Activated gamma-delta T cell treated with anti-CD3 and anti-CD28 coated beads, Interleukin-2, amount 50 U/mL, for 16 hours (primary cell): ENCODE measurements at regions not wholly inside any gene's neighbourhood (a gene's known extent, or its start where the extent isn't known, plus 50 kb on each side); places are given as distances from the start of the nearest gene placed in this dataset.
"Not testable (repeated sequence)": the region's sequence is repeated elsewhere in the genome, so short reads cannot be mapped to it uniquely, and the experiment has no call there.

Experiments
- DNase-seq: peaks from one replicate; pipeline ENCODE4 v3.0.0-alpha.2; 2020; ENCODE audit warnings: low read depth

DNA sequence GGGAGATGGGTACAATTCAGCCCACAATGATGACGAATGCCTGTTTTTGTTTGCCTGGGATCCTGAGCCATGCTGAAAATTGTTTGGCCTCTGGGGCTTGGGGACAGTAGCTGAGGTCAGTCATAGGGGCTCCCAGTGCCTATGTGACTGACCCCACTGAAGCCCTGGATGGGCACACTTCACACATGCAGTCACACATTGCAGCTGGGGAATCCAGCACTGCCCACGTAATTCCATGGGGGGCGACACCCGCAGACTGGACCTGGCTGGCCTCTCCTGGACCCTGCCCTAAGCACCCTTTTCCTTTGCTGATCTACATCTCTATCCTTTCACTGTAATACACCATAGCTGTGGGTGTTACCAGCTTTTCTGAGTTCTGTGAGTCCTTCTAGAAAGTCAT, 295.2 kb upstream of the HS6ST1 start:
- no peak for DNase-seq

DNA sequence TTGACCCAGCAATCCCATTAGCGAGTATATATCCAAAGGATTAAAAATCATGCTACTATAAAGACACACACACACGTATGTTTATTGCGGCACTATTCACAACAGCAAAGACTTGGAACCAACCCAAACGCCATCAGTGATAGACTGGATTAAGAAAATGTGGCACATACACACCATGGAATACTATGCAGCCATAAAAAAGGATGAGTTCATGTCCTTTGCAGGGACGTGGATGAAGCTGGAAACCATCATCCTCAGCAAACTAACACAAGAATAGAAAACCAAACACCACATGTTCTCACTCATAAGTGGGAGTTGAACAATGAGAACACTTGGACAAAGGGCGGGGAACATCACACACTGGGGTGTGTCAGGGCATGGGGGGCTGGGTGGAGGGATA, 296.2 kb upstream of the HS6ST1 start:
- DNase-seq: not testable (repeated sequence)

DNA sequence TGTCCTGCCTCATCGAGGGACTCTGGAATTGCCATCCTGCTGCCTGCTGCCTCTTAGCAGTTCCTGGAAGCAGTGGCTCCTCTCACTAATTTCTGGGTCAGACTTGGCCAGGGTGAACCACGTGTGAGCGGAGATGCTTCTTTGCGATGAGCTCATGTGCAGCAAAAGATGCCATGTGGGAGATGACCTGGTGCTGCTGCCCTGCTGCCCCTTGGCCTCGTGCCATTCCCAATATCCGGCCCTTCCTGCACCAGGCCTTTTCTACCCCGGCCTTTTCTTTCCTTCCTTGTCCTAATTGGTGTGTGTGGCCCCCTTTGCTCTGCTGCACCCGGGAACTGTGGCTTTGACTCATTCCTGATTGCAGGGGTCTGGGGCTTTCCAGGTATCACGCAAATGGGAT, 296.9 kb upstream of the HS6ST1 start:
- no peak for DNase-seq

DNA sequence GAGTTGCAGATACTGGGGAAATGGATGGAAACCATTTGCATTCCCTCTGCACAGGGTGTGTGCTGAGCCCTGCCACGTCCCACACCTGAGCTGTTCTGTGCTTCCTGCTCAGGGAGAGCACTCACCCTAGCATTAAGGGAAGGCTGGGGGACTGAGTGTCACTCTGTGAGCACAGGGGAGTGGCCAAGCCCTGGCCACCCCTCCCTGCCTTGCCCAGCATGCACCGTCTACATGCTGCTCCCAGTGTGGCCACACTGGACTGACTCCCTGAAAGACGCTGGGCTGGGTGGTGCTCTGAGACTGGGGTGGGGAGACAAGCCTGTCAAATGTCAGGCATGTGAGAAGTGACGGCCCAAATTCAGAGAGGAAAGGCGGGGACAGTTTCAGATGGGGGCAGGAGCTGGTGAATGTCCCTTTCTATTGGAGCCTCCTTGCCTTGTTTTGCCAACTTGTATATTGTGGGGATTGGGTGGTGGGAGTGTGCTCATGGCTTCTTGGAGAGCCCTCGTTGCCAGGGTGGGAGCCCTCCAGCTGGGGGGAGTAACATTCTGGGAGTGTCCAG, 298.4 kb upstream of the HS6ST1 start:
- DNase-seq: no peak

DNA sequence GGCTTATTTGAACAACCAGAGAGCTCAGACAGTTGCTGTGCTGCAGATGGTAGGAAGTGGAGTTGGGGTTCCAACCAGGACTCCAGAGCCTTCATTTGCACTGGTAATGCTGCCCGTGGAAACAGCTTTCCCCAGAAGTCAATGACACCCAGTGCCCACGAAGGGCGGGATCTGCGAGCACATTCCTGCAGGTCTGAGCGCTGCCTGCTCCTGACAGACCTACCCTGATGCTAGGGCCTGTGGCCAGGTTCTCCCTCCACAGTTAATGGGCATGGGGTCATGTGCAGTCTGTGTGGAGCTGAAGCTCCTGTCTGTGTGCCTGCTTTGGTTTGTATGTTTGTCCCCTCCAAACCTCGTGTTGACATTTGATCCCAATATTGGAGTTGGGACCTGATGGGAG, 299.0 kb upstream of the HS6ST1 start:
- no peak for DNase-seq

DNA sequence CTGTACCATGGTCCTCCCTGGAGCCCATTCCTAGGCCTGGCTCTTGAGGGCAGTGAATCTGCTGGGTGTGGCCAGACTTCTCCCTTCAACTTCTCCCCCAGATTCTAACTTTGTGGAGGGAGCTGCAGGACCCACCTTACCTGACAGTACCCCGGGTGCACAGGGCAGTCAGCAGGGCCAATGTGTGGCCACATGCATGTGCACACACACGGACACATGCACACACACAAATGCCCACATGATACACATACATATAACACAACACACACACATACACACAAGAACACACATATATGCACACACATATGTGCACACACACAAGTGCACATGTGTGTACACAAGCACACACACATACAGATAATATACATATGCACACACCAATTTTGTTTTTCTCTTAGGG, 300.0 kb upstream of the HS6ST1 start:
- DNase-seq: no peak

DNA sequence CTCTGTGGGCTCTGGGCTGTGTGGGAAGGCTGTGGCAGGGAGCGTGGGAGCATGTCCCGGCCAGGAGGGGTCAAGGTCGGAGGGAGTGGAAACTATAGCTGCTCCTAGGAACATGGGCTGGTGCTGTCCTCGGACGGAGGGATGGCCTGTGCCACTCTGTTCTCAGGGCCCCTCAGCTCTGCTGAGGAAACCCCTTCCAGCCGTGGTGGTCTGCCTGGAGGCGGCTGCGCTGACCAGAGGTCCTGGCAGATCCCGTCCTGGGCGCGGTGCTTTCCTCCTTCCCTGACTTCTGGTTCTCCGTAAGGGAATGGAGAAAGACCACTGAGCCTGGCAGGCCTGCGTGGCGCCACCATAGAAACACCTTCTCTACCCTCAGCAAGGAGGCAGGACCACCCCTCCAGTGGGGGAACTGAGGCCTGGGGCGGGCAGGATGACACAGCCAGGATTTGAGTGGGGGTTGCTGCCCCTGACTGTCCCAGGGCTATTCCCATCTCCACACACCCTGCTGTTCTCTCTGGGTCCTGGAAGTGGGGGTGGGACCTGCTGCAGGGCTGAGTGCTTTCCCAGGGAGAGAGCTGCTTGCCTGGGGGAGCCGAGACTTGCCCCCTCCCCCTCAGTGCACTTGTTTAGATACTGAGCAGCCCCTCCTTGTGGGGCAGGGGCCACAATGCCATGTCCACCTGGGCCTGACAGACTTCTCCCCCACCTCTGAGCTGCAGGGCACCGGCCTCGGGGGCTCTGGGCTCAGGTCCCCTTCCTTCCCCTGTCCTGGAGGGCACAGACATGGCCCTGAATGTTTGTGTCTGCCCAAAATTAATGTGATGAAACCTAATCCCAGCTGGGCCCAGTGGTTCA, 301.0 kb upstream of the HS6ST1 start:
- no peak for DNase-seq

DNA sequence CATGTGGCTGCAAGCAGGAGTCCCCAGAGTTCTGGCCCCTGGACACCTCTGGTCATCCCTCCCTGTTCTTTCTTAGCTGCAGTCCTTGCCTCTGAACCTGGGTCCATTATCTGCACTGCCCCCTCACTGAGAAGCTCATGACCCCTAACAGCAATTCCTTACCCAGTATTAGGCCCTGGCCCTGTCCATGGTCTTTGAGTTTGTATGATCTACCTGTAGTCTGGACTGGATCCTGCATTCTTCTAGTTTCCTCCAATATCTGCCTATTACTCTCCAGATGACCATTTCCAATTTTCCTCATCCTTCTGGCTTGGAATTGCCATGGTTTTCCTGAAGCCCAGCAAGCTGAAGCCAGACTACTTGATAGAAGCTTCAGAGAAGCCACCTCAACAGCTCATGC, 302.4 kb upstream of the HS6ST1 start:
- no peak for DNase-seq

DNA sequence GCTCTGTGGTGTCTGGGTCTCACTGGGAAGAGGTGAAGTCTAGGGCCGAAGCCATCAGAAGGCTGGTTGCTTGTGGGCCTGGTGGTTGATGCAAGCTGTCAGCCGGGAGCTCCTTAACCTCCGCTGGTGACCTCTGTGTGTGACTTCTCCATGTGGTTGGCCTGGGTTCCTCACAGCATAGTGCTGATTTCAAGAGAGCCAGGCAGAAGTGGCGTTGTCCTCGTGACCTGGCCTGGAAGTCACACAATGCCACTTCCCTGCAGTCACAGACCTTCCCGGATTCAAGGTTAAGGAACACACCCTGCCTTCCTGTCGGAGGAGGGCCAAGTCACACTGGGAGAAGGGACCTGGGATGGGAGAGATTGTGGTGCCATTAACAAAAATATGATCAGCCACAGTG, 303.7 kb upstream of the HS6ST1 start:
- no peak for DNase-seq

DNA sequence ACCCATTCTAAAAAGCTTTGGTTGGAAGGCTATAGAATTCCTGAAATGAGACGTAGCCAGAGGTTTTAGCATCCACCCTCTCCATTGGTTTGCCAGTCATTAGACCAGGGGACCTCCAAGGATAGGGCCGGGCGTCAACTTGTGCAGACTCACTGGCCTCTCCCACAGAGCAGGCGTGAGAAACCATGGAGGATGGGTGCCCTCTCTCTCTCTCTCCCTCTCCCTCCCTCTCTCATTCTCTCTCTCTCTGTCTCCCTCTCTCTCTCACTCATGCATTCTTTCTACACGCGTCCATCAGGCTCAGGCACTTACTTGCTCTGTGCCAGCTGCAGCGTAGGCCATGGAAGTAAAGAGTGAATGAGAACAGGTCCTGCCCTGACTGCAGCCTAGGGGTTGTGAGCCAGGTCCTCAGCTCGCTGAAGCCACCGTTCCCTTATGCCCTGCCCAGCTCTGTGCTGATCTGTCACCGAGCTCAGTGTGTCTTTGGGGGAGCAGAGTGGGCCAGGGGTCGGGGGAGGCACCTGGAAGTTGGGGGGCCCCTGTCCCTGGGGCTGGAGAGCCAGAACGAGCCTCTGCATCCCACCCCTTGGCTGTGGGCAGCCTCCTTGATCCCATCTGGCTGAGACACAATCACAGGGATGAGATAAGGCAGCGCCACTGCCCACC, 304.4 kb upstream of the HS6ST1 start:
- no peak for DNase-seq

DNA sequence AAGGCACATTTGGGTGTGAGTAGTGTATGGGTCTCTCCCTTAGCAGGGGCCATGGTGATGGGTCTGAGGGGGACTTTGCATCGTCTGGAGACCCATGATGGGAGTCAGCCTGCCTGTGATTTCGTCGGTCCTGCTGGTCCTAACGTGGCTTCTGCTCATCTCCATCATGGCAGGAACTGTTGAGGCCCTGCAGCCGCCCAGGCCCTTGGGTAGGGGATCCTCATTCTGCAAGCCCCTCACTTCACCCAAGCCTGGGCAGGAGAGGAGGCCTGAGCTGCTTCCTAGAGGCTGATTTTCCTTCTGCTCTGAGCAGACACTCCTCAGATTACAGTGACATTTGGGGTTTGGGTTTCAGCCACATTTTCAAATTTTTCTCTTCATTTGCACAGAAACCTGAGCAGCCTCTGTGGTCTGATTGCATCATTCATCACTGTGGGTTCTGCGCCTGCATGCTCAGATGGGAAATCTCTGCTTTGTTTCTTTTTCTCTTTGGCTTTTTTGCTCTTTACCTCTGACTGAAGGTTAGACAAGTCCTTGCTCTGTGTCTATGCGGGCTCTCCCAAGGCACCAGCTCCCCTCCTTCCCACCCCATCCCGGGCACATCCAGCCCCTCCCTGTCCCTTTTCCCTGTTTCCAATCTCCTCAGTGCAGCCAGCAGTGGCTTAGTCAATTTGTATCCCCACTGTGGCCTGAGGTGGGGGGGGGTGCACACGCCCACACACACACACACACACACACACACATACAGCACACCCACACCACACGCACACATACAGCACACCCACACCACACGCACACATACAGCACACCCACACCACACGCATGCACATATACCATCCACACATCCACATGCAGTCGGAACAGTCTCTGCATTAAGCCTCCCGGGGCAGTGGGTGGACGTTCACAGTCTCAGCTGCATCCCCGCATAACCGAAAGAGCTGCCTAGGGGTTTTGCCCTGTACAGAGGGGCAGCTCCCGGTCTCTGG, 305.4 kb upstream of the HS6ST1 start:
- no peak for DNase-seq

DNA sequence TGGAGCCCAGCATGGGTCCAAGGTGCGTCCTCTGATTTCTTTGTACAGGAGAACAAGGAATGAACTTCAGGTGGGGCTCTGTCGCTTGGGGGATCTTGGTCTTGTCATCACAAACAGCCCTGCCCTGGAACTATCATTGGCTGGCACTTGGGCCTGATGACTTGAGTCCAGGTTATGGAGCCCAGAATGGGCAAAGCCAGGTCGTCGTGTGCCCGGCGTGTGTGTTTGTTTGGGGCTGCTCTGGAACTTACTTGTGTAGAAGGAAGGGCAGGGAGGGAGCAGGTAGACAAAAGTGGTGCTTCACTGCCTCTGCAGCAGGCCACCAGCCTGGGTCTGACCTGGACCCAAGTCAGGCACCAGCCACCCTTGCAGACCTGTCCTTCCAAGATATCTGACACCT, 306.3 kb upstream of the HS6ST1 start:
- no peak for DNase-seq

DNA sequence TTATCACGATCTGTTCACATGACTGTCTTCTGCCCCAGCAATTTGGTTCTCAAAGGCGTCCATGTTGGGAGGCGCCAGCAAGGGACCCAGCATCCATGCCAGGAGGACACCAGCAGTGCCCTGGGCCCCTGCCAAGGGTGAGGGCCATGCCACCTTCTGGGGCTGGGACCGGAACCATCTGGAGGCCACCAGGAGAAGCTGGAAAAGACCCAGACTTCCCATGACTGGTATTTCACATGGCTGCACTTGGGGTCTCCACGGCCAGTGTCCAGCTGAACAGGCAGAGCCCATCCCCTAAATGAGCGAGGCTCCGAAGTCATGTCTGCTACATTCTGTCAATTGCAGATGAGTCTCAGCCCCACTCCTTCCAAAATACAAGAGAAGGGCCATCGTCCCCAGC, 306.8 kb upstream of the HS6ST1 start:
- no peak for DNase-seq

DNA sequence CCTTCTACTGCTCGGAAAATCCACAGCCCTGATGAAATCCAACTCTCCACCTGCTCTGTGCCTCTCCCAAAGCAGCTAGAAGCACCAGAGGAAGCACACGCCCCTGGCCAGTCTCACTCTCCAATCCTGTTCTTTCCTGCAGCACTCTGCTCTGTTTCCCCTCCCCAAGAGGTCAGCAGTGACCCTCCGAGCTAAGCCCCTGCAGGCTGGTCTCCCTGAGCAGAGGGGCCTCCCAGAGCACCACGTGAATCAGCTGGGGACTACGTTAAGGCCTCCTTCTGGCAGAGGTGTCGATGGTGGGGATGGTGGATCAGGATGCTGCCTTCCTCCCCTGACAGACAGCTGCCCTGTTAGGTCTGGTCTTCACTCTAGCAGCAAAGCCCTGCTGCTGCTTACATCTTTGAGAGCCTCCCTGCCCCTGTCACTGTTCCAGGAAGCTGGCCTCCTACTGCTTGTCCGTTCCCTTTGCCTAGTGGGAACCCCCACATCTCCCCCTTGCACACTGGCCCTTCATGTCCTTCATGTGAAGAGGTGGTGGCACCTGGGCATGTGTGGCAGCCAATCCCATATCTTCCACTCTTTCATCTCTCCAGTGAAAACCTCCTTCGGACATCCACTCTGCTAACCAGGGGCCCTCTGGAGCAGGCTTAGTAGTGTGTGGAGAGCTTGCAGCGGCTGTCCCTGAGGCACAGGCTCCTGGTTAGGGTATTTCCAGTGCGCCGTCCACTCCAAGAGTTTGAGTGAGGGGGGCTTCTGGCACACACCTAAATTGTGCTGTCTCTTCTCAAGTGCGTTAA, 307.5 kb upstream of the HS6ST1 start:
- no peak for DNase-seq

DNA sequence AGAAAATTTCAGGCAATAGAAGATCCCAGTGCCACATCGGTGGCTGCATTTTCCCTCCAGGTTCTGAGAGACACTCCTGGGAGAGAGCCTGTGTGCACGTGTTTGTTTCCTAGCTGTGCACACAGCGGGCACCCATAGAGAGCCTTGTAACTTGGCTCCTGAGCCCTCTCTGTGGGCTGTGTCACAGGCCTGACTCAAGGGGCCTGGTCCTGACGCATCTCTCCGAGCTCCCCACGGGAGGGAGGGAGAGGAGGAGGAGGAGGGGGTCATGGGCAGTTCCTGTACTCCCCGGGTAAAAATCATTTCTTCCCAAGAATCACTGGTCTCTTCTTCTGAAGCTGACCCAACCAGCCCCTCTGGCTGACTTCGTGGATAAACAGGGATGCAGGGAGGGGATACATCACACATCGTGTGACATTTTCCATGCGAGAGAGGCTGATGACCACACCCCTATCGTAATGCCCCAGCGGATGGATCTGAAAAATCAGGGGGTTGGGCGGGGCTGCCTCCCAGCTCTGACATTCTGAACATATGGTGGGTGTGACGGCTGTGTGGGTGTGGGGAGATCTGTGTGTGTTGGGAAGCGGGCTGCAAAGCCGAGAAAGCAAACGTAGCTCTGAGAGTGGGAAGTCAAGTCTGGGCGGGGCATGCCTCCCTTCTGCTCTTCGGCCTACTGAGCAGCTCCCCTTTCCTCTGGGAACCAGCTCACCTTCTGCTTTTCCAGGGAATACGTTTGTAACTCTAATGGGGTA, 308.3 kb upstream of the HS6ST1 start:
- DNase-seq: no peak

DNA sequence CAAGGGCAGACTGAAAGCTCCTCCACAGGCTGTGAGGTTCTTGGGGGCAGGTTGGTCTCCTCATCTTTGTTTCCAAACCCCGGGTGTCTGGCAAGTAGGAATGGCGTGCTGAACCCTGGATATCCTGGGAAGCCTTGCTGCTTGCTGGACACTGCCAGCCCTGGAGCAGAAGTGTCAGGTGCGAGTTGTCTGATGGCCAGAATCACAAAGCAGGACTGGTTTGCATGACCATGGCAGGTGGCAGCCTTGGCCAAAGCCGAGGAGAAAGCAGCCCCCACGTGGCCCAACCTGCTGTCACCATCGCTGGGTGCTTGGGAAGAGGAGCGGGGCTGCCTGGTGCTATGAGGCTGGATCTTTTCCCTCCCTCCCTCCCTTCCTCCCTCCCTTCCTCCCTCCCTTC, 309.5 kb upstream of the HS6ST1 start:
- DNase-seq: no peak

DNA sequence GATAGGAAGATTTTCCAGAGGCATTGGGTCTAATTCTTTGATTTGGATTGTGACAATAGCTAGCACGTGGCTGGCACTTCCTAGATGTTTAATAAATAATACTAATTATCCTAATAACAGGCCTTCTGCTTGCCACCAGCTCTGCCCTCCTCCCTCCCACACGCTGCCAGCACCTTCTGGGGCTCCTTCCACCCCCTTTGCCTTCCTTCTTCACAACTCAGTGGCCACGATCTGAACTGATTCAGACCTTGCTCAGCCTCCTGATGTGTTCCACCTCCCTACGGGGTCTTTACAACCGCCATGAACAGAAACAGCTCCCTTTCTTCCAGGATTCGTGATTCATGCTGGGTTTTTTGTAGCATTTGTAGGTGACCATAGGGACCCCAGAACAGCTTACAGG, 310.3 kb upstream of the HS6ST1 start:
- no peak for DNase-seq

DNA sequence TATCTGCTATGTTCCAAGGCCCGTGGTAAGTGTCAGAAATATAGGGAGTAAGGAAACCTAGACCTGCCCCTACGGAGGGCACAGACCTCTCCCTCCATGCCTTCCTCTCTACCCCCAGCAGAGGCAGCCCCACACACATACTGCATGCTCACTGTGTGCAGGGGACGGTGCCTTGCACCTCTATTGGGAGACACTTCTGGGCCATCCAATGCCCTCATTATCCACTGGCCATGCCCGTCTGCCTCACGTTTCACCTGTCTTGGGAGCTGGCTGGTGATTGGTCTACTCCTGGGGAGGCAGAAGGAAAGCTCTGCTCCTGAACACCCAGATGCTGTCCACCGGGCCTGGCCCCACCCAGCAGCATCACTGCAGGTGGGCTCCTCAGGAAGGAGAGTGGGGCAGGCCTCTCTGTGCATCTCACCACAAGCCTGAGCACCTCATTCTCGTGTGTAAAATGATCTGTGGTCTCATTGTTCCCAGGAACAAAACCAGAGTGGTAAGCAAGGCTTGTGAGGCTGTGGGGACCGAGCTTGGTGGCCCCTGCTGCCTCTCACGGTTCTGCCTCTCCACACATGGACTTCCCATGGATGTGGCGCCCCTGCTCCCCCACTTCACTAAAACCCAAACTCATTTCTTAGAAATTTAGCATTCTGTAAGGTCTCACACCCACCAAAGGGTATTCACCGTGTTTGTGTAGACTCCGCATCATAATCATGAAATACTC, 312.5 kb upstream of the HS6ST1 start:
- DNase-seq: no peak

DNA sequence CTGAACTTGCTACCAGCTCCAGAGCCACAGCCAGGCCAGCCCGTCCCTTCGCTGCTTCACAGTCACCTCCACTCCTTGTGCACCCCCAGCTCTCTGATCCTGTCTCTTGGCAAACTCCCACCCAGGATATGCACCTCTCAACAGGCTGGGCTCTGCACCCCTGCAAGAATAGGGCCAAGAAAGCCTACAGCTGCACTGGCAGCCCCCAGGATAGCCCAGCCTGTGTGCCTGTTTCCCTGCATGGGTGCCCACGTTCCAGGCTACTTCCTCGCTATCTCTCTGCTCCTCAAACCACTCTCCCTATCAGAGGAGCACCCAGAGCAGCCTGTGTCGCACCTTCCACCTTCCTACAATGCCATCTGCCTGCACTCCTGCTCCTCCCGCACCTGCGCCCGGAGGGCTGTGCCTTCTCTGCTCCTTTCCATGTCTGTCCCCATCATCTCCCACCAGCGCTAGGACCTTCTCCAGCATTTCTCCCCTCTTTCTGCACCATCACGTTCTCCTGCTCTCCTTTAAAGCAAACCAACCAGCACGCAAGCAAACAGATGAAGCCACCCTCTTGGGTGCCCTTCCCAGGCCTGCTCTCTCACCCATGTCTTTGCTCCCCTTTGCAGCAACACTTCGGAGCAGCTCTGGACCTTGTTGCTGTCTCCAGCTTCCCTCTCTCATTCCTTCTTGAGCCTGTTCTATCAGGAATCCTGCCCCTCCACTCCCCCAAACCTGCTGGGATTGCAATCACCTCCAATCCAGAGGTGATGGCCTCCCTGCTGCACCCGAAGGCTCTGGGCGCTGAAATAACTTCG, 313.2 kb upstream of the HS6ST1 start:
- no peak for DNase-seq
